NAMALWA (cell line): ENCODE measurements at regions not wholly inside any gene's neighbourhood (a gene's known extent, or its start where the extent isn't known, plus 50 kb on each side); places are given as distances from the start of the nearest gene placed in this dataset.

Experiments
- DNase-seq: peaks from one replicate; pipeline ENCODE4 v3.0.0-alpha.2; 2015; ENCODE audit warnings: low spot score

GRCh38 chr11:128222245-128222884, 365.0 kb downstream of the ETS1 start:
- no peak for DNase-seq

GRCh38 chr11:128219731-128220120, 367.6 kb downstream of the ETS1 start:
- DNase-seq = no peak

GRCh38 chr11:128216198-128216597, 371.2 kb downstream of the ETS1 start:
- DNase-seq = no peak

GRCh38 chr11:128215238-128215882, 372.0 kb downstream of the ETS1 start:
- no peak for DNase-seq

GRCh38 chr11:128214263-128214662, 373.1 kb downstream of the ETS1 start:
- no peak for DNase-seq

GRCh38 chr11:128213461-128213860, 373.9 kb downstream of the ETS1 start:
- no peak for DNase-seq

DNA sequence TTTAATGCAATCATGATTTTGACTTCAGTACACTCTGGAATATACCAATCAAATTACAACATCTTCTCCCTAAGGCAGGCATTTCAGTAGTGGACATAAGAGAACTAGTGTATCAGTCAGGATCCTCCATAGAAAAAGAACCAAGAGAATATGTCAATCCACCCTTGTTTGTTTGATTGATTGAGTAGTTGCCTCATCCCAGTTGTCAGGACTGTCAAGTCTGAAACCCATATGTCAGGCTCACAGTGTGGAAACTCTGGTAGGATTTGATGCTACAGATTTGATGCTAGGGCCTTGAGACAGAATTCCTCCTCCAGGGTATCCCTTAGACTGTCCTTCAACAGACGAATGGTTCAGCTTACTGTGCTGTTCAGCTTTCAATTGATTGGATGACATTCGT, 375.0 kb downstream of the ETS1 start:
- no peak for DNase-seq

- DNase-seq = no peak
Measured at GRCh38 chr11:128210148-128210940, 377.0 kb downstream of the ETS1 start.

DNA sequence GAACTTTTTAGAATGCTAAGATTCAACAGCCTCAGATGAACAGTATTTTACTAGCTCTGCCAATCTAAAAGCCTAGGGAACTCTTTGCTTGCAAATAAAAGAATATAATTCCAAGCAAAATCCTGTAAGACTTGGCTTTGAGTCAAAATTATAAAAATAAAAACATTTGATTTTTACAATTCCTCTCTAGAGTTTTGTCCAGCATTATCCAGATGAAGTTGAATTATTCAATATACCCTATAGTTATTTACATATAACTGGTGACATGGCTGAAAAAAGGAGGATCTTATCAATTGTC, 378.3 kb downstream of the ETS1 start:
- no peak for DNase-seq

DNA sequence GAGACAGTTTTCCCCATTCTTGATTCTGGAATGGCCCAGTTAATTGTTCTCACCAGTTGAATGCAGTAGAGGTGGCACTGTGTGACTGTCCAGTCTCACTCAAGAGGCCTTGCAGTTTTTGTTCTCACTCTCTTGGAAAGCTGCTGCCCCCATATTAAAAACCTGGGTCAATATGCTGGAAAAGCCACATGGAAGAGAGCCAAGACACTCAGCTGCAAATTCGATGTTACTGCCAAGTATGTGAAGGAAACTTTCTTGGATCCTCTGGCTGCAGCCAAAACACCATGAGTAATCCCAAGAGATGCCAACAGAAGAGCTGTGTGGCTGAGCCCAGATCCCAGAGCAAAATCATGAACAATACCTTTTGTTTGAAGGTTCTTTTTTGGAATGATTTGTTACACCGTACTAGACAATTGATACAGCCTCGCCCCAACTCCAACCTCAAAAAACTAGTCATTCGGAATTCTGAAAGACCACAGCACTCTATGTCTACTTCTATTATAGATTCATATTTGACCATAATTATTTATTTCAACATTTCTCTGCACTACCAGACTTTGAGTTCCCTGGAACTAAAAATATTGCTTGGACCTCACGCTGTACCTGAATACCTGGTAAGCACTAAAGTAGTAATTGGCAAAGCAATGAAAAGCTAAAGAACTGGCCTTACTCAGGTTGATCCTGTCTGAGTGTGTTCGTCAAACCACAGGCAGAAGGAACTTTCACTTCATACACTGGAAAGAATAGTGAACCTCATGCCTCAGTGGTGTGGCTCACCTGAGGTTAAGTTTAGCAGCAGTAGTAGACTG, 378.8 kb downstream of the ETS1 start:
- DNase-seq = no peak

- no peak for DNase-seq
Measured at GRCh38 chr11:128207861-128208321, 379.5 kb downstream of the ETS1 start.

DNA sequence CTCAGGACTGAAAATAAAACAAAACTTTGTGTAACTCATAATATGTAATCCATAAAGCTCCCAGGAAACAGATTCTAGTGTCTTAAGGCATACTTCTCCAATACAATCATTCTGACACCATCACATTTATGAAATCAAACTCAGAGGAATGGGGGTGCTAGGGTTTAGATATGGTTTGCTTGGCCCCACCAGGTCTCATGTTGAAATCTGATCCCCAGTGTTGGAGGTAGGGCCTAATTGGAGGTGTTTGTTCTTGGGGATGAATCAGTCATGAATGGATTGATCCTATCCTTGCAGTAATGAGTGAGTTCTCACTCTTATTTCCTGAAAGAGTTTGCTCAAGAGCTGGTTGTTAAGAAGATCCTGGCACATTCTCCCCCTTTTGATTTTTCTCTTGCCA, 380.9 kb downstream of the ETS1 start:
- DNase-seq = no peak

DNA sequence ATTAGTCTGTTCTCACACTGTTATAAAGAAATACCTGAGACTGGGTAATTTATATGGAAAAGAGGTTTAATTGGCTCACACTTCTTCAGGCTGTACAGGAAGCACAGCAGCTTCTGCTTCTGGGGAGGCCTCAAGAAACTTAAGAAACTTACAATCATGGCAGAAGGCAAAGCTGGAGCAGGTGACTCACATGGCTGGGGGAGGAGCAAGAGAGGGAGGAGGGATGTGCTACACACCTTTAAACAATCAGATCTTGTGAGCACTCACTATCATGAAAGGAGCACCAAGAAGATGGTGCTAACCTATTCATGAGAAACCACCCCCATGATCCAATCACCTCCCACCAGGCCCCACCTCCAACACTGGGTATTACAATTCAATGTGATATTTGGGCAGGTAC, 381.6 kb downstream of the ETS1 start:
- no peak for DNase-seq

DNA sequence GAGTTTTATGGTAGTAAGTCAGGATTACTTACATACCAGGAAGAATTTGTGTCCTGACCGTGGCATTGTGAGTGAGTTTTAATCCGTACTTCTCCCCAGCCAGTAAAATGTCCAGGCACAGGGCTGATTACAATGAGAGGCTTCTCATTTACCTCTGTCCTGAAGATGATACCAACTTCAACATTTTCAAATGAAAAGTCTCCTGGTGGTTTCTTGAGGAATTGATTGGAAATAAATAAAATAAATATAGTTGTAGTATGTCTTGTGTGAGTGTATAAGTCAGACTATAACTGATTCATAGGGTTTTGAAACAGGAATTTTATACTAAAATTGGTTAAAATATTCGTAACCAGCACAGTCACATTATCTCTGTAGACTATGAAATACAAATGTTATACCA, 382.5 kb downstream of the ETS1 start:
- DNase-seq = no peak

DNA sequence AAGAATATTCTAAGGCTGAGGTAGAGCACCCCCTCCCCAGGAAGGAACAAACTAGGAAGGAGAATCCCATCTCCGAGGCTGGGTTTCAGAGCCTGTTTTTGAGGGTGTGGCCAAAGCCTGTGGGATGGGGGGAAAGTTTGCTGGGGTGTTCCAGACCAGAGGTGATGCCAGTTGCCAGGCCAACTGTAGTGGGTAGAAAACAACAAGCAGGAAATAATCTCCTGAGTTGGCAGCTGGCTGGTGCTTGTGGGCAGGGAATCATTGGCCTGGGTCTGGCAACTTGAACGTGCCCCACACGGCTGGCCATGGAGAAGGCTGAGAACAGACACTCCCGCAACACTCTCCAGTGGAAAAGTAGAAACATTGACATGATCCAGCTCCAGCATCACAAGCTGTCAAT, 385.6 kb downstream of the ETS1 start:
- no peak for DNase-seq

DNA sequence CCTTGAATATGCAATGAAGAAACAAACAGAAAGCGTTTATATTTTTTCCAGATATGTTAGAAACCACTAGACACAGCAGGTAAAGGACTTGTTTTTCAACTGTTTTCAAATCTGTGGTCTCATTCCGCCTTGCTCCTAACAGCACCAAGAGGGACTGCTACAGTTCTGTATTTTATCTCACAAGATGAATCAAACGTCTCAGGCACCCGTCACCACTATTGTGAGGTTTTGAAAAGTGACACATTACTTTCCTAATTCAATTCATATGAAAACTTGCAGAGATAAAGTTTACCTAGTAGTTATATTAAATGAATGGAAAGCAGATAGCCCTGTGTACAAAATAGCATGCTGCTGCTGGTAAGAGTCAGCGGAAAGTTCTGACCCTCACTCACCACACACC, 386.3 kb downstream of the ETS1 start:
- no peak for DNase-seq

GRCh38 chr11:128200467-128200866, 386.9 kb downstream of the ETS1 start:
- DNase-seq = no peak

GRCh38 chr11:128198216-128198772, 389.1 kb downstream of the ETS1 start:
- no peak for DNase-seq

GRCh38 chr11:128196235-128196634, 391.1 kb downstream of the ETS1 start:
- no peak for DNase-seq

DNA sequence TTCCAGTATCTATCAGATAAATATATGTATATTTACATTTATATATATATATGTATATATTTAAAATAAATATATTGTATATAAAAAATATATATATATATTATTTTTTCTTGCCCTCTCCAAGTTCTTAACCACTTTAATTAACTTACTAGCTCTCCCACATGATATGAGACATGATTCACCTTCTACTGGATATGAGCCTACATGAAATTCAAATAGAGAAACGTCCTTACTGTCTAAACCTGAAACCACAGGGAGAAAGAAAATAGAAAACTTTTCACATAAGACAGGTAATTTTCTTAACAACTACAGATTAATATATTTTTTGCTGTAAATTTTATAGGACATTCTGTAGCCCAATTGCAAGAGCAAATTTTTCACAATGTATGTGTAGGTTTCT, 391.6 kb downstream of the ETS1 start:
- no peak for DNase-seq

DNA sequence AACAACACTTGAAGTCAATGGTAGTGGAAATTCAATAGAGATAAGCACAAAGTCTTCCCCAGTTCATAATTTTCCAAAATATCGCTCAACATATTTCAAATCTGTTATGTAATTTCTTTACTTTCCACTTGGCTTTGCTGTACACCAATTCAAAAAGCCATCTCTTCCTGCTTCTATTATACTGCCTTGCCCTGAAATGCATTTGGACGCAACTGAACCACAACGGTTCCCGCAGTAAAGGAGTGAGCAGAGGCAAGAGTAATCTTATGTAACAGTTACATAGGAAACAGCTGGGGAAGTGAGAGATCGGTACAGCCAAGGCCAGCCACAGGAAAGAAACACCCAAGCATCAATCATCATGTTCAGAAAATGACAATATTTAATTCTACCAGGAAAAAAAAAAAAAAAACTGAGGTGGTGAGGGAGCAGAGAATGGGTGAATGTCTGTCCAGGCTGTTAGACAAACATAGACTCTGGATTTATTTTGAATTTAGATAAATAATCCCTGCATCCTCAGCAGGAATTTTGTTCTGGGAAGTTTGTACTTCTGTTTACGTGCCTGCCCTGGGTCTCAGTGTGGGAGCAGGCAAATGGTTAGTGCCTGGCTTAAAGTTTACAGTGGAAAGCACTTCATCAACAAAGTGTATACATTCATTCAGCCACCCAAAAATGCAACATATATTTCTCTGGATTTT, 392.2 kb downstream of the ETS1 start:
- peak; percentile 74 for DNase-seq

GRCh38 chr11:128194216-128194615, 393.1 kb downstream of the ETS1 start:
- no peak for DNase-seq
